ENCODE measurements at regions not wholly inside any gene's neighbourhood (a gene's known extent, or its start where the extent isn't known, plus 50 kb on each side); places are given as distances from the start of the nearest gene placed in this dataset.

DNA sequence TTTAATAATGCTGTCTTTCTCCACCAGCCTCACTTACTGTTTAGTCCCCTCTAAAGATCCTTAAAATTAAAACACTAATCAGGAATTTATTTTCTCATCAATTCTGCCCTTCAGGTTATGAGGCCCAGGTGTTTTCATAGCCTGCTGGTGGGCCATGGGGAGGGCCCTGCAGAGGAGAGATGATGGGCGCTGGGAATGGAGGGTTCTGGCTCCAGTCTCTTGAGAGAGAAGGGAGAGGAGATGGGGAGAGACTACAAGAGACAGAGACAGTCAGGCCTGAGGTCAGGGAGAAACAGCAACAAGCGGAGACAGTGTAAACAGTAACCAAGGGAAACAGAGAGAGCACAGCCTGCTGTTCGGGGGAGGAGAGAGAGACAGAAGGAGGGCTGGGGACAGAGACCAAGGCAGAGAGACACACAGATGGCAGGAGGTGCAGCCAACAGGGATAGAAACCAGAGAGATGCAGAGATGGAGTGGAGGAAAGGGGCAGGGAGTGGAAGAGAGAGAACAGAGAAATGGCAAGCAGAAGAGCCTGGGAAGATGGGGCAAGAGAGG lies 187.3 kb upstream of the SYT13 start:
- no peak for DNase-seq (ENCODE audit: low spot score)

DNA sequence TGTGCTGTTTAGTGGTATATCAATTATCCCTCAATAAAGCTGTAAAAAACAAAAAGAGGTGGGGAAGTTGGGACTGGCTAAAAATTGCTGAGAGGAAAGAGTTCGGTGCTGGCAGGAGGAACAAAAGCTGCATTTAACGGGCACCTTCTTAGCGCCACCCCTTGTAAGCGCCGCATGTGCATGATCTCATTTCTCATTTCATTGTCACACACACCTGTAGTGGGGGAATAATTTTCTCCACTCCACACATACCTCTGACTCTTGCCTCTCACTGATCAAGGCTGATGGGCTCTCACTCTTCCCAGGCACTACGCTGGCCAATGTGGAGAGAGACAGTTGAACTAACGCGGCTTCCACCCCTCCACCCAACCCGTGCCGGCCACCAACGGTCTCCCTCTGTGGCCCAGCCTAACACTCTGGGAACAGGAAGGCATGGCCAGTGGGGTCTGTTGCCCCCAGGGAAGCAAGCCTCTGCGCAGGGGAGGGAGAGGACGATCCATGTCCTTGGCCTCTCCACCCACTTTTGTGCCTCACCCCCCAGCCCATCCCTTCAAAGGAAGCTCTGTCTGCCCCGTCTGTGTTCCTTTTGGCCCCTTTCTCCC lies 186.7 kb upstream of the SYT13 start:
- no peak for DNase-seq (ENCODE audit: low spot score)

DNA sequence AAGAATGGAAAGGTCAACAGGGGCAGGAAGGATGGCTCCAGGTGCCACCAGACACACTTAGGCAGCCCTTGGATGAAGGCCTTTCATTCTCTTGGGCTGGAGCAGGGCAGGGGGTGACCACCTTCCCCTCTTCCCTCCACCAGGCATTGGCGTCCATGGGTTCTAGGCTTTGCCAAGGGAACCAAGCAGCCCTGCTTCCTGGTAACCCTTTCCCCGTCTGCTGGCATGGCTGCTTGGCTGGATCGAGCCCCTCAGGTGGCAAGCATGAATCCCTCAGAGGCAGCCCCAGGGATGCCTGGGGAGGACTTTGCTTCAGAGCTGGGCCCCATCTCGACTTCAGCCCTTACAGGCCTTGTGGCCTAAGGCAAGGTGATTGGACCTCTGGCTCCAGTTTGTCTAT lies 185.1 kb upstream of the SYT13 start:
- no peak for DNase-seq (ENCODE audit: low spot score)

DNA sequence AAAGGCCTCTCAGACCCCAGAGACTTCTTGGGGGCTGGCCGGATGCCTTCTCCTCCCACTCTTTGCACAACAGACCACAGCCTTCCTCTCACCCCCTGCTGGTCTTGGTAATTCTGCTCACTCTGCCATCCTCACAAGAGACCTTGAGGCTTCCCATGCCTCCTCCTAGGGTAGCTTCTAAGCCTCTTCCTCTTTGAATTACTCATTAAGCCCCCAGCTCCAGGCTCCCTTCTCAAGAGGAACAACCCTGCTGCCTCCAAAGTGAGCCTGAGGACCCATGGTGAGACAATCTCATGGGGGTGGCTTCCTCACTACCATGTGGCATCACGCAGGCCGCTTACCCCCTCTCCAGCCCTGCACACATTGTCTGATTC lies 184.6 kb upstream of the SYT13 start:
- DNase-seq (ENCODE audit: low spot score), result no peak

DNA sequence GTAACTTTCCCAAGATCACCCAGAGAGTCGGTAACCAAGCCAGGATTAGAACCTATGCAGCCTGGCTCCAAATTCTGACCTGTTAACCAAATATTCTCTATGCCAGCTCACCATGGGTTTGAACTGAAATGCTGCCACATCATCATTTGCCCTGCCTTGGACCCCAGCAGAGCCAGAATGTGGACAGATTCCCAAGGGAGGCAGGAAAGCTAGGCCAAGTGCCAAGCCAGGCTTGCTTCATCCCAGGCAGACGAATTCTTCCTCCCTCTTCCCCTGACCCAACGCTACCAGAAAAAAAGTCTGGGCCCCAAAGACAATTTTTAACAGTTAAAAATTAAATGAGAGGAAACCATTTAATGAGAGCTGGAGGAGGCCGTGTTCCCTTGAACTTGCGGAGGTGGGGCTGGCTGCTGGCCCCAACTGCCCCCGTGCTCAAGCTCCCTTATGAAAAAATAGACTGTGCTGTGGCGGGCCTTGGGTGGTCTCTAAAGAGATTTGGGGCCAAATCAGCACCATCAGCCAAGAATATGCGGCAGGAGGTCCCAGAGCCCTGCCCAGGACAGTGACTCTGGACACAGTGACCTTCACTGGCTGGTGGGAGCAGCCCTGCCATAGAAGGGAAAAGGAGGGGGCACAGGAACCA lies 184.1 kb upstream of the SYT13 start:
- DNase-seq (ENCODE audit: low spot score), result no peak

DNA sequence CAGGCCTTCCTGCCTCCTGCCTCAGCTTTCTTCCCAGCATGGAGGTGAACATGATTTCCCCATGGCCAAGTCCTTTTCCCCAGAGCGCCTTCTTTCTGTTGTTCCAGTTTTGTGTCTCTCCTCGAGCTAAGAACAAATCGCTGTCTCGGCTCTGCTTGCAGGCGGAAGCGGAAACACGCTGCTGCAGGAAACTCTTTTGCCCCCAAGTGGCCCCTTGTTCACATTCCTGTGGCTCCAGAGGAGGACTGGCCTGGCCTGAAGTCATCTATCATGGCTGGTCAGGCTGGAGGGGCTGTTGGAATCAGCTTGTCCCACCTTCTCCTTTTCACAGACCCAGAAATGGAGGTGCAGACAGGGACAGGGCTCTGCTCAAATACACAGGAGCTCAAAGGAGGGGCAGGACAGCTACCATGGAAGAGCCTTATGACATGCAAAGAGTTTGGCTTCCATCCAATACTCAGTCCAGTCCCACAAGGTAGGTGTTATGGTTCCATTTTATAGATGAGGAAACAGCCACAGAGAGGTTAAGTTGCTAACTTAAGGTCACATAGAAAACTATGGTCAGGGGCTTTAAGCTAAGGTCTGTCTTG lies 182.2 kb upstream of the SYT13 start:
- DNase-seq (ENCODE audit: low spot score), result no peak

DNA sequence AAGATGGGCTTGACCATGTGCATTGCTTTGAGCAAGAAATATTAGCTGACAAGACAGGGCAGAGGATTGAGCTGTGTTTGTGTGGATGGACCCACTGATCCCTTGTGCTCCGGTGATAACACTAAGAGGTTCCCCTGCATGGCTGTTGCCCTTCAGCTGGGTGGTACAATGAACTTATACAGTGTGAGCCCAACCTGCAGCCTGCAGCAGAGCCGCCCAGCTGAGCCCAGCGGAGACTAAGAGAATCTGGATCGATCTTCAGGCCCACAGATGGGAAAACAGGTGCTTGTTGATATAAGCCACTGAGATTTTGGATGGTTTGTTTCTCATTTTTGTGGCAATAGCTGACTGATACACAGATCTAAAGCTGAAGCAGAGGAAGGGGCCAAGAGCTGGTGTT lies 177.4 kb upstream of the SYT13 start:
- no peak for DNase-seq (ENCODE audit: low spot score)

DNA sequence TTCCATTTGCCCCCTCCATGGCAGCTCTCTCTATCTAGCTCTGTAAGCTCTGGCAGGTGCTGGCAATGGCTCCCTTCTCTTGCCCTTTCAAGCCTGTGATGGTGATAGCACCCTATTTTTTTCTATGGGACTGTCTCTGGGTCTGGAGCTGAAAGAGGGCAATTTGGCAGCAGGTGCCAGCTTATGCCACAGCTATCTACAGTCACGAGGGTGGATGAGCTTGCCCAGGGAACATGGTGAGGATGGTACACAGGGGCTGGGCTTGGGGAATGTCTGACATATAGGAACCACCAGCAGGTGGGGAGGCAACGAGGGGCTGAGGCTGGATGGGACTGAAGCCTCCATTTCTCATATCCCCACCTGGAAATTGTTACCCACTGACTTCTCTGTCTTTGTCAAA lies 175.4 kb upstream of the SYT13 start:
- no peak for DNase-seq (ENCODE audit: low spot score)

DNA sequence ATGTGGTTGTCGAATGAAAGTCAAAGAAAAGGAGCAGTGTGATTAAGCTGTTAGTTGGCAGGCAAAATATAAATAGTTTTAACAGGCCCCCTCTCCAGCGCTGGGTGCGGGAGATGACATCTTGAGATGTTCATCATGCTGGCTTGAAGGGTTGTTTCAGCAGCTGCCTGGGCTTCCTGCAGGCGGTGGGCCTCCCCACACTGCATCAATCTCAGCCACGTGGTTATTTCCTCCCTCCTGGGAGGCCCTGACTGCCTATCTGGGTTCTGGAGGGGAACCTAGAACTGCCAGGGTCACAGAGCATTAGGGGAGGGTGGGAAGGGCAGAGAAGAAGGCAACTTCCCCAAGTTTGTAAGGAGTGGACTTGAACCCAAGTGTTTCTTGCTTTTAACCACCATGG lies 173.3 kb upstream of the SYT13 start:
- DNase-seq (ENCODE audit: low spot score), result no peak

DNA sequence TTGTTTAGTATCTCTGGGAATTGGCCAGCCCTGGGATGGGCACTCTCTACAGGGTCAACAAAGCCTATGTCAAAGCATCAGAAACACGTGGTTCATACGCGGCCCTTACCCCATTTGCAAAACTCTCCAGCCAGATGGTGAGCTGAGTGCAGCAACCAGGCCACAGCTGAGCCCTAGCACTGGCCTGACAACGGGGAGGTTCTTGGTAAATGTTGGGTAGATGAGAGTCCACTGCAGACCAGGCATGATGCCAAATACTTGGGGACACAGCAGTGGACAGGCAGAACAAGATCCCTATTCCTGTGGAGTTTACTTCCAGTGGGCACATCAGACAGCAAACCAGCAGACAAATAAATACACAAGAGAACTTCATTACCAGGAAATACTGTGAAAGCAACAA lies 172.1 kb upstream of the SYT13 start:
- DNase-seq (ENCODE audit: low spot score), result no peak

DNA sequence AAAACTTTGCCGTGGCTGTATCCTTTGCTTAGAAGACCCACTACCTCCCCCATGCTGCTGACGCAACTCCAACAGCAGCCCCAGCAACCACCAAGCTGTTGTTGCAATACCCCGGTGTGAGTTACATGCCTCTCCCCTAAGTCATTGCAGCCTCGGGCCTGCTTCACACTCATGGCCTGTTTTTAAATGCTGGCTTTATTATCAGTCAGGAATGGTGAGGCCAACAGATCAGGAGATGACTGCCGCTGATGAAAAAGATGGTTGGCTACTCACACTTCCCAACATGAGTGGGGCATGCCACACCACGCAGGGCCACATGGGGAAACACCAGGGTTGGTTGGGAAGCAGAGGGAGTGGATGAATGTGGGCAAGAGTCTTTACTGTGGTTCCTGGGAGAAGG lies 171.5 kb upstream of the SYT13 start:
- no peak for DNase-seq (ENCODE audit: low spot score)

DNA sequence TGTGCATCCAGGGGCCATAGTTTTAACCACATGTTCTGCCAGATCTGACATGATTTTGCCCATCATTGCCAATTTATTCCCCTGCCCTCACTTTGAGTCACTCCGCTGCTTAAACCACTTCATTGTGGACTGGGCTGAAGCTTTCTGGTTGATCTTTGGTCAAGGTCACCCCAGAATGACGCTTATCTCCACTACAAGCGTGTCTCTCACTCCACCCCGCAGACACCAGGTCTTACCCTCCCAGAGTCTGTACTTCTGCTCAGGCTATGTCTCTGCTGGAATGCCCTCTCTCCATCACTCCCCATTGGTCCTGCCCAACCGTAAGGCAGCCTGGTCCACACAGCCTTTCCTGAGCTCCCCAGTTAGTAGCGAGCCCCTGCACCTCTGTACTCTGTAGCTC lies 170.5 kb upstream of the SYT13 start:
- no peak for DNase-seq (ENCODE audit: low spot score)

DNA sequence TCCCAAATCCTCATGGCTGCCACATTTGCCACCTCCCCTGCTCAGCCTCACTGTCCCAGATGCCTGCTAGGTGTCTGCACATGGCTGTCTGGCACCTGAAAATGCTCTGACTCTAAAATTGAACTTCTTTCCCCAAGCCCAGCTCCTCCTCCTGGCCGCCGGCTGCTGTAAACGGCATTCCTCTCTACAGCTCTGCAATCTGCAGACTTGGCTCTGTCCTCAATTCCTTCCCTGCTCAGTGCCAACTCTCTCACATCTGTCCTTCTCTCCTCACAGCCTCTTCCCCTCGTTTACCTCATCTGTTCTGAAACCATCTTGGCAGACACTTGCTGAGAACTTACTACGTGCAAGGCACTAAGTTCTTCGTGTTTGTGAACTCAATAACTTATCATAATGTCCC lies 169.4 kb upstream of the SYT13 start:
- DNase-seq (ENCODE audit: low spot score), result no peak

DNA sequence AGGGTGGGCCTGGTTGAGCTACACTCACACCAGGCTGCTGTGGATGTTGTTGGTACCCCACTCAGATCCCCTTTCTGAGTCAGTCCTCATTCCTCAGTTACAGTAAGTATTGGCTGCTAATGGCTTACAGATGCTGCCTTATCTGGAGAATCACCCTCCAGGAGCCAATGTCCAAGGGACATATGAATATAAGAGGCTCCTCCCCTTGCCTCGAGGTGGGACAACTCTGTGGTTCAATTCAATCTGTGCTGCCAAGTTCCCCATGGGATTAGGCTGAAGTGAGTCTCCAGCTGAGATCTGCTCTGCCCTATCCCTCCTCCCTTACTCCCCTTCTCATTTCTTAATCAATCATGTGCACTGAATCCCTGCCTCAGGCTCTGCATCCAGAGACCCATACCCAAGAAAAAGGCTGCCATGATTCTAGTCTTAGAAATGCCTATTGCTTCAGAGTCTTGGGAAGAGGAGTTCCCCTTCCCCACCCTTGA lies 168.8 kb upstream of the SYT13 start:
- no peak for DNase-seq (ENCODE audit: low spot score)

DNA sequence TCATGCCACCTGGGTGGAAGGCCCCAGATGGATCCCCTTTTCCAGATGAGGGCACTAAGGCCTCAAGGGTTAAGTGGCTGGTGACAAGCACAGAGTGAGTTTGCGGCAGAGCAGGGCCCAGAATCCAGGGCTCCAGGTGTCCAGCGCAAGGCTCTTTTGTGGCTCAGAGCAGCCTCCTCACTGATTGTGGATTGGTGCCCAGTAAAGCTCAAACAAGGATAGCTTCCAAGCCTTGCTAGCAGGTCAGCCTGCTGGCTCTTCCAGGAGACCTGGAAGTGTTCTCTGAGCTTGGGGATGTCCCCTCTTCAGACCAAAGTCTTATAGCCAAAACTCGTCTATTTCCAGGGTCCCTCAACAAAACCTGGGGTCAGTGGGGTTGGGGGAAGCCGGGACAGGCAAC lies 167.6 kb upstream of the SYT13 start:
- DNase-seq (ENCODE audit: low spot score), result no peak

DNA sequence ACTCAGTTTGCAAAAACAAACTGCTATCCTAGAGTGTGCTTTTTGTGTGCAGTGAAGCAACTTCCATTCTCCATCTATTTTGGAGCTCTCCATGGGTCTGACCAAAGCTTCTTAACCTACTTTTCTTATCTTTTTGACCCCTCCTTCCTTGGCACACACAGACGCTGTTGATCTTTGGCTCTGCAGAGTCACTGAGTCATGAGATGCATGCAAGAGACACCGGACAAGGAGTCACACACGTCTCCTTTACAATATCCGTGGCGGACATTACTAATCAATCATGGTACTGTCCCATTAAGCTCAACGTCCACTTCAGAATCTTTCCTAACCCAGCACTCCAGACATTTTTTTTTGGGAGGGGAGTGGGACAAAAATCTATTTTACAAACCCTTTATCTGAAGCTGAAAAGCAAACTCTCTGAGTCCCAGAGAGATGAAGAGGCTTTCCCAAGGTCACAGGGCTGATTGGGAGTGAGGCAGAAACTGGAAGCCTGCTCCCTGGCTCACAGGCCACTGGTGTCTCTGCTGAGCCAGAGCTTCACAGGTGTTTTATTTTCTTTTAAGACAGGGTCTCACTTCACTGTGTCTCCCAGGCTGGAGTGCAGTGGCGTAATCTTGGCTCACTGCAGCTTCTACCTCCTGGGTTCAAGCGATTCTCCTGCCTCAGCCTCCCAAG lies 165.8 kb upstream of the SYT13 start:
- no peak for DNase-seq (ENCODE audit: low spot score)

DNA sequence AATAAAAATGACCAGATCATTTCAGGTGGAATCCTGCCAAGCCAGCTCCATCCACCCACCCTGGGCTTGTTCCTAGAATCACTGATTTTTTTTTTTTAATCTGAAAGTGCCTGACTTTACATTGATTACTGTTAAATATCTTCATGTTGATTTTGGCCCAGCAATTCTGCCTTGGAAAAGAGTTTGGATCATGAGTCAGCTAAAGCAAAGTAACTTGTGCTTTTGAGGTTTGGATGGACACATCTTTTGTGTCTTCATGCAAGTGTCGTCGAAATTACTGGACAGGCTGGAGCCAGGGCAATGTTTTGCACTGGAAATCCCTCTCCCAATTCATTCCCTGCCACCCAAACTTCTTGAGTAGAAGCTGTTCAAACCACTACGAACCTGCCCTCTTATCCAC lies 164.0 kb upstream of the SYT13 start:
- no peak for DNase-seq (ENCODE audit: low spot score)

DNA sequence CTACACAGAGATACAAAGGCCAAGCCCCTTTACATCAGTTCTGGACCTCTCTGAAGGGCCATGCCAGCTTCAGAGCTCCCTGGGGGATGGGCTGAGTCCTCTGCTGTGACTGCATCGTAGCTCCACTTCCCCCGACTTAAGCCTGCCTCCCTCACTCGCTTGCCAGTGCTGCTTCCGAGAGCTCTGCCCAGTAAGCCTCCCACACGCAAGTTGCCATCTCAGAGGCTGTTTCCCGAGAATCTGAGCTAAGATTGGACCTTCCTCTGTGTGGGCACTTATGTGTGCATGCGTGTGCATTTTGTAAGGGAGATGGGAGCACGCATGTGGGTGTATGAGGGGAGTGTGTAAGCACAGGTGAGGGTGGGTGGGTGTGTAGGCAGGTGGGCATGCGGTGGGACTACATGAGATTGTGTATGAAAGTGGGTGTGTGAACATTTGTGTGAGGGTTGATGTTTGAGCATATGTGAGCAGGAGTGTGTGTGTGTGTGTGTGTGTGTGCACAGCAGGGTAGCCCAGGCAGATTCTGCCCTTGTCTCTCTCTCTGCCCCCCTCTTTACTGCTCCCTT lies 163.0 kb upstream of the SYT13 start:
- DNase-seq (ENCODE audit: low spot score), result no peak

DNA sequence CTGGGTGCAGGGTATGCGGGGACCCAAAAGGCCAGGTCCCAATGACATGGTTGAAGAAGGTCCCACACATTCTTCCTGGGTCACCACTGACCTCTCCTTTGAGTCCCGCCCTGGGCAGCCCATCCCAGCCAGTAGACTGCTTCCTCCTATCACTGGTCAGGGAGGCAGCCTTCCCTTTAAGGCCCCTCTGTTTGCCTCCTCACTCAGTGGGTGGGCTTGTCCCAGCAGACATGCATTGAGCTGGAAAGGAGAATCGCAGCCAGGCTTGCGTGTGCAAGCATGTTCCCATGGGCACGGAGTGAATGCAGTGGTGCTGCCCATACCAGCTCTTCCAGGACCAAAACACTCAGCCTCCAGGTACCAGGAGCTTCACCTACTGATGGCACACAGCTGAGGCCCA lies 162.4 kb upstream of the SYT13 start:
- no peak for DNase-seq (ENCODE audit: low spot score)

DNA sequence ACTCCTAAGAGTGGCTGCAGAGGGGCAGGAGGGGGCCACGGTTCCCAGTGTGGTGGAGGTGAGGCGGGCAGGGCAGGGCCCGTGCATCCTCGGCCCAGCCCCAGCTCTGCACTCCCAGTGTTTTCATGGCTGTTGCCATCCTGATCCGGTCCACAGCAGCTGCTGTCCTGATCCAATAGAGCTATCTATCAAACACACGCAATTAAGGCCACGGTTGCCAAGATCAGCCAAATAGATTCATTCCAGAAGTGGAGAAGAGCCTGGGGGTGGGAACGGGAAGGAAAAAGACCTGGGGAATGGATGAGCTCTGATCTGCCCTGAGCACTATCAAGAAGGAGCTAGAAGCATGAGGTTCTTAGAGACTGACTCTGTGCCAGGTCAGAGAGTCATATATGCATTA lies 160.9 kb upstream of the SYT13 start:
- DNase-seq (ENCODE audit: low spot score), result no peak

DNA sequence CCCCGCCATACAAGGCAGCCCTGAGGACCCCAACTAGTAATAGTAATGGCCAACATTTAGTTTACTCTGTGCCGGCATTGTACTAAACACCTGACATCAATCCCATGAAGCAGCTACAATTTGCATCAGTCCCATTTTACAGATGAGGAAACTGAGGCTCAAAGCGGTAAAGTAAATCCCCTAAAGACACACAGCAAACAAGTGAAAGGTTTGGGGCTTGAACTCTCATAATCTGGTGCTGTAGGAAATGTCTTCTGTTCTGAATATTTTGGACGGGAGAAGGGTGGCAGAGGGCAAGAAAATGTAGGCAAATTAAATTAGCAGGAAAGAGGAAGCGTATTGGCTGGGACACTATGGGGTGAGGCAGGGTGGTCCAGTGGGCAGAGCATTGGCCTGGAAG lies 160.3 kb upstream of the SYT13 start:
- DNase-seq (ENCODE audit: low spot score), result no peak

DNA sequence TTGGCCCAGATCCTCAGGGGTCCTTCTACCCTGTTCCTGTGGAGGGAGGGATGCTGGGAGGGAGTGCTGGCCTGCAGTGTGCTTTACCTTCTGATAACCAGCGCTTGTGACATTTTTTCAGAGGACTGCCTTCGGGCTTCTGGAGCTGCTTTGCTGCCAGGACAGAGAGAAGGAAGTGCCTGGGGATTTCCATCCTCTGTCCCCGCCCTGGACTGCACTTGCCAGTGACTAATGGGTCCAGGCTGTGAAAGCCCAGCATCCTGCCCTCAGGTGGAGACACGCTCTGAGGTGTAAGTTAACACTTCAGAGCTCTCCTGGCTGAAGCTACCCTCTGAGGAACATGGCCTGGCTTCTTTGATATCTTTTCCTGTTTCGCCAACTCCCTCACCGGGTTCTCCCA lies 158.7 kb upstream of the SYT13 start:
- no peak for DNase-seq (ENCODE audit: low spot score)

DNA sequence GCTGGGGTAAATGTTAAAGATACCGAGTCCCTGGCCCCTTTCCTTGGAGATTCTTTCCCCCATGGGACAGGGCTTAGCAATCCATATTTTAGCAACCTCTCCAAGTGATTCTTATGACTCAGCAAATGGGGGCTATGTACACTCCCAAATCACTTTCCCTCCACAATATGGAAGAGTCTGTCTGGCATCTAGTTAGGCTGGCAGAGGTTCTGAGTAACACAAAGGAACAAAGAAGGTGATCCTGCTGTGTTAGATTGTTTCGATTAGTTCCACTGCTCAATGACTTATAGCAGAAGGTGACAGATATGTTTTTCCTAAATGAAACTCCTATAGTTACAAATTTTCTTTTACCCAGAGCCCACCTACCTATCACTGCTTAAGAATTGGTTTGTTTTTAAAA lies 154.0 kb upstream of the SYT13 start:
- DNase-seq (ENCODE audit: low spot score), result no peak

Data from germinal center (tissue), 1 donor.